Liver (tissue), 3 donors: ENCODE measurements at regions not wholly inside any gene's neighbourhood (a gene's known extent, or its start where the extent isn't known, plus 50 kb on each side); places are given as distances from the start of the nearest gene placed in this dataset.

Experiments used
- GABPA ChIP-seq, 2 donors: IDR thresholded peaks in 1 of 2; conservative IDR thresholded peaks in 1 of 2; 2 replicates each; pipeline ENCODE4 v1.6.1; 2016; ENCODE audit warnings: antibody characterized with exemption in 2 of 2, mild to moderate bottlenecking in 1 of 2, moderate library complexity in 1 of 2
- JUND ChIP-seq, 2 donors: IDR thresholded peaks; 2 replicates each; pipeline ENCODE4 v1.6.1; 2016; ENCODE audit warnings: antibody characterized with exemption in 2 of 2
- RAD21 ChIP-seq, 2 donors: IDR thresholded peaks; 2 replicates each; pipeline ENCODE4 v1.6.1; 2016; ENCODE audit warnings: antibody characterized with exemption in 2 of 2, mild to moderate bottlenecking in 2 of 2
- YY1 ChIP-seq: IDR thresholded peaks from 2 replicates; pipeline ENCODE4 v1.6.1; 2016; ENCODE audit warnings: antibody characterized with exemption, mild to moderate bottlenecking
- TF ChIP-seq, protein P1 (sequence below): fragments of 150-350 bp; IDR thresholded peaks from 2 replicates; pipeline ENCODE4 v1.5.1; 2017; ENCODE audit warnings: improper control_type of control experiment, low read depth, low read length; ENCODE audit not compliant: missing input control
- TF ChIP-seq, protein P2 (sequence below): IDR thresholded peaks from 2 replicates; pipeline ENCODE4 v1.6.1; 2016; ENCODE audit warnings: antibody characterized with exemption
- donor health status: healthy.
- donor health status: healthy.

DNA sequence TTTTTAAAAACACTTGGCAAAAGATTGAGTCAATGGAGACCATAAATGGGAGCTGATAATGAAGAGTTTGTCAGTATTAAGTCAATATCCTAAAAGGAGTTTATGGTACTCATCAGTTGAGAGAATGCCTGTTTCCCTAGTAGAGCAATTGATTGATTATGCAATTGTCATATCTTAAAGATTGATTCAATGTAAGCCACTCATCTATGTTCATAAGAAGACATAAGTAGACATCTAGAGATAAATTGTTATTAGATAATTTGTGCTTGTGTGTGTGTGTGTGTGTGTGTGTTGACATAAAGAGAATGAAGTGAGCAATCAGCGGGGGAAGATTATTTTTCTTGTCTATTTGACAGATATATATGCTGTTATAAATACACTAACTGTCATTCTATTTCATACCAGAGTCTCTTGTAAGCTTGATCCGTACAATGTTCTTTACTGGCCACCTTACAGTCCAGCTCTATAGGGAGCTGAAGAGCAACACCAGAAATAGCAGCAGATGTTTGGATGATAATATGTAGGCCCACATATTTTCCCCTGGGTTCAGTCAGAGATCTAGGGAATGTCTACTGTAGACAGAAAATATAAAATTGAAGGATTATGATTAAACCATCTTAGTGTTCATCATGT is 848.6 kb upstream of the EPHA6 start:
- TF ChIP-seq, protein P1, sequence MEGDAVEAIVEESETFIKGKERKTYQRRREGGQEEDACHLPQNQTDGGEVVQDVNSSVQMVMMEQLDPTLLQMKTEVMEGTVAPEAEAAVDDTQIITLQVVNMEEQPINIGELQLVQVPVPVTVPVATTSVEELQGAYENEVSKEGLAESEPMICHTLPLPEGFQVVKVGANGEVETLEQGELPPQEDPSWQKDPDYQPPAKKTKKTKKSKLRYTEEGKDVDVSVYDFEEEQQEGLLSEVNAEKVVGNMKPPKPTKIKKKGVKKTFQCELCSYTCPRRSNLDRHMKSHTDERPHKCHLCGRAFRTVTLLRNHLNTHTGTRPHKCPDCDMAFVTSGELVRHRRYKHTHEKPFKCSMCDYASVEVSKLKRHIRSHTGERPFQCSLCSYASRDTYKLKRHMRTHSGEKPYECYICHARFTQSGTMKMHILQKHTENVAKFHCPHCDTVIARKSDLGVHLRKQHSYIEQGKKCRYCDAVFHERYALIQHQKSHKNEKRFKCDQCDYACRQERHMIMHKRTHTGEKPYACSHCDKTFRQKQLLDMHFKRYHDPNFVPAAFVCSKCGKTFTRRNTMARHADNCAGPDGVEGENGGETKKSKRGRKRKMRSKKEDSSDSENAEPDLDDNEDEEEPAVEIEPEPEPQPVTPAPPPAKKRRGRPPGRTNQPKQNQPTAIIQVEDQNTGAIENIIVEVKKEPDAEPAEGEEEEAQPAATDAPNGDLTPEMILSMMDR = no peak
- TF ChIP-seq RAD21 (IDR thresholded peaks at IDR 0.05) (no peak), YY1 (no peak), JUND (IDR thresholded peaks at IDR 0.05) (no peak), GABPA (IDR thresholded peaks at IDR 0.05 in 1 of 2, conservative IDR thresholded peaks at IDR 0.05 in 1 of 2) (no peak)
- TF ChIP-seq, protein P2, sequence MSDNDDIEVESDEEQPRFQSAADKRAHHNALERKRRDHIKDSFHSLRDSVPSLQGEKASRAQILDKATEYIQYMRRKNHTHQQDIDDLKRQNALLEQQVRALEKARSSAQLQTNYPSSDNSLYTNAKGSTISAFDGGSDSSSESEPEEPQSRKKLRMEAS = no peak
